ENCODE measurements at regions not wholly inside any gene's neighbourhood (a gene's known extent, or its start where the extent isn't known, plus 50 kb on each side); places are given as distances from the start of the nearest gene placed in this dataset.

- TF ChIP-seq, protein P1, sequence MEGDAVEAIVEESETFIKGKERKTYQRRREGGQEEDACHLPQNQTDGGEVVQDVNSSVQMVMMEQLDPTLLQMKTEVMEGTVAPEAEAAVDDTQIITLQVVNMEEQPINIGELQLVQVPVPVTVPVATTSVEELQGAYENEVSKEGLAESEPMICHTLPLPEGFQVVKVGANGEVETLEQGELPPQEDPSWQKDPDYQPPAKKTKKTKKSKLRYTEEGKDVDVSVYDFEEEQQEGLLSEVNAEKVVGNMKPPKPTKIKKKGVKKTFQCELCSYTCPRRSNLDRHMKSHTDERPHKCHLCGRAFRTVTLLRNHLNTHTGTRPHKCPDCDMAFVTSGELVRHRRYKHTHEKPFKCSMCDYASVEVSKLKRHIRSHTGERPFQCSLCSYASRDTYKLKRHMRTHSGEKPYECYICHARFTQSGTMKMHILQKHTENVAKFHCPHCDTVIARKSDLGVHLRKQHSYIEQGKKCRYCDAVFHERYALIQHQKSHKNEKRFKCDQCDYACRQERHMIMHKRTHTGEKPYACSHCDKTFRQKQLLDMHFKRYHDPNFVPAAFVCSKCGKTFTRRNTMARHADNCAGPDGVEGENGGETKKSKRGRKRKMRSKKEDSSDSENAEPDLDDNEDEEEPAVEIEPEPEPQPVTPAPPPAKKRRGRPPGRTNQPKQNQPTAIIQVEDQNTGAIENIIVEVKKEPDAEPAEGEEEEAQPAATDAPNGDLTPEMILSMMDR (IDR thresholded peaks at IDR 0.05) = no peak
- no peak for TF ChIP-seq ZFX (IDR thresholded peaks at IDR 0.05; ENCODE audit: borderline replicate concordance)
- peak overlapping the region; percentile 91 for H3K27ac ChIP-seq
Observed at GRCh38 chr13:50126263-50126992, 111.2 kb downstream of the KCNRG start.

- H3K27ac ChIP-seq = peak overlapping the region; percentile 91
- TF ChIP-seq, protein P1 (IDR thresholded peaks at IDR 0.05) = no peak
- TF ChIP-seq ZFX (IDR thresholded peaks at IDR 0.05; ENCODE audit: borderline replicate concordance) = no peak
Observed at GRCh38 chr13:50126993-50127725, 111.9 kb downstream of the KCNRG start.

- H3K27ac ChIP-seq = no peak overlapping the region
- TF ChIP-seq, protein P1 (IDR thresholded peaks at IDR 0.05) = no peak
- no peak for TF ChIP-seq ZFX (IDR thresholded peaks at IDR 0.05; ENCODE audit: borderline replicate concordance)
Observed at GRCh38 chr13:50127726-50128291, 112.6 kb downstream of the KCNRG start.

GRCh38 chr13:50128428-50128931 lies 113.2 kb downstream of the KCNRG start:
- no peak for TF ChIP-seq ZFX (IDR thresholded peaks at IDR 0.05; ENCODE audit: borderline replicate concordance)
- TF ChIP-seq, protein P1 (IDR thresholded peaks at IDR 0.05) = no peak
- H3K27ac ChIP-seq = no peak overlapping the region

DNA sequence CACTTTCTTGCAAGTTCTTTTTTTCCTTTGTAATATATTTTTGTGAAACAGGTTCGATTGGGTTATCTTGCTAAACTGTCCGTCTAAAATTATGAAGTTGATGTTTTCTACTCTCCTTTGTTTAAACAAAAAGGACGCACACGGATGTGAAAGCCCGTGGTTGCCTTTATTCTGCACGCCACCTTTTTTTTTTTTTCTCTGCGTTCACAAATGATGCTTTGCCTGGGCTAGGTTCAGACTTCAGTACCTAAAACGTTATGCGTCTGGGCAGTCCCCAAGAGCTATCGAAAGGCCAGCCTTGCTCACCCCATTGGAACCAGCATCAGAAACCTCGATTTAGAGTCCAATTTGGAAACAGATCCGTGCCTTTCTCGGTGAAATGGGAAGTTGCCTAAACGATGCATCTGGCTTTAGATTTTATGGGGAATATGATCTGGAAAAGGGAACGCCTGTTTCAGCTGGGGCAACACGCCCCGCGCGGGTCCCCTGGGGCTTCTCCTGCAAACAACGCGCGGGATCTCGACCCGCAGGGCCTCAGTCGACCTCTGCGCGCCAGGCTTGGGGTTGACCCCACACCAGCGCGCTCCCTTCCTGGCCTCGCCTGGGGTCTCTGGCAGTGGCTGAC lies 113.9 kb downstream of the KCNRG start:
- TF ChIP-seq, protein P1 (IDR thresholded peaks at IDR 0.05) = no peak
- TF ChIP-seq ZFX (IDR thresholded peaks at IDR 0.05; ENCODE audit: borderline replicate concordance) = no peak
- no peak overlapping the region for H3K27ac ChIP-seq

GRCh38 chr13:50129706-50130122 lies 114.5 kb downstream of the KCNRG start:
- no peak for TF ChIP-seq ZFX (IDR thresholded peaks at IDR 0.05; ENCODE audit: borderline replicate concordance)
- TF ChIP-seq, protein P1 (IDR thresholded peaks at IDR 0.05) = no peak
- H3K27ac ChIP-seq = no peak overlapping the region
